Activated CD8-positive, alpha-beta memory T cell treated with anti-CD3 and anti-CD28 coated beads, Interleukin-2, amount 50 U/mL, for 1 hour (primary cell): ENCODE measurements at regions not wholly inside any gene's neighbourhood (a gene's known extent, or its start where the extent isn't known, plus 50 kb on each side); places are given as distances from the start of the nearest gene placed in this dataset.

Experiments used
- DNase-seq: peaks from one replicate; pipeline ENCODE4 v3.0.0-alpha.2; 2020; ENCODE audit errors: extremely low read depth

- no peak for DNase-seq
Observed at GRCh38 chr18:21162786-21163185, 51.2 kb upstream of the ROCK1 start.

- no peak for DNase-seq
Observed at GRCh38 chr18:21163647-21164547, 52.3 kb upstream of the ROCK1 start.

GRCh38 chr18:21164548-21165095 lies 53.0 kb upstream of the ROCK1 start:
- DNase-seq, result no peak

- no peak for DNase-seq
Observed at GRCh38 chr18:21167641-21168377, 56.2 kb upstream of the ROCK1 start.

- no peak for DNase-seq
Observed at GRCh38 chr18:21168880-21169279, 57.3 kb upstream of the ROCK1 start.

- no peak for DNase-seq
Observed at GRCh38 chr18:21177822-21178221, 64.2 kb upstream of the GREB1L start.

GRCh38 chr18:21179590-21180220 lies 62.3 kb upstream of the GREB1L start:
- peak; percentile 11 for DNase-seq

- DNase-seq, result no peak
Observed at GRCh38 chr18:21180588-21180987, 61.4 kb upstream of the GREB1L start.

GRCh38 chr18:21181766-21182165 lies 60.3 kb upstream of the GREB1L start:
- DNase-seq, result no peak

- no peak for DNase-seq
Observed at GRCh38 chr18:21183670-21184069, 58.4 kb upstream of the GREB1L start.

GRCh38 chr18:21184396-21184996 lies 57.5 kb upstream of the GREB1L start:
- DNase-seq, result no peak

- DNase-seq, result no peak
Observed at GRCh38 chr18:21187886-21188285, 54.1 kb upstream of the GREB1L start.

GRCh38 chr18:21191596-21192307 lies 50.3 kb upstream of the GREB1L start:
- DNase-seq, result no peak
